ENCODE measurements at regions not wholly inside any gene's neighbourhood (a gene's known extent, or its start where the extent isn't known, plus 50 kb on each side); places are given as distances from the start of the nearest gene placed in this dataset.

- Histone ChIP-seq H3K4me3 (ENCODE audit: control extremely low read depth in 1 of 5, extremely low read depth in 1 of 5, insufficient read depth in 1 of 5, low read depth in 2 of 5, low read length in 4 of 5) (no peak overlapping the region), H3K27ac (ENCODE audit: low read length in 2 of 2) (no peak overlapping the region), H3K4me1 (ENCODE audit: control insufficient read depth in 2 of 2, insufficient read depth in 2 of 2, low read length in 2 of 2) (no peaks in the 10 kb centered on the region), H4K20me1 (ENCODE audit: control insufficient read depth, insufficient read depth, low read length, poor library complexity, severe bottlenecking) (no peaks in the 10 kb centered on the region), H3K4me2 (replicated peaks; ENCODE audit: low read depth, low read length, poor library complexity, severe bottlenecking) (no peak overlapping the region), H3K79me2 (ENCODE audit: control insufficient read depth, insufficient read depth, low read length) (no peaks in the 10 kb centered on the region), H3K27me3 (replicated peaks in 1 of 4; ENCODE audit: control extremely low read depth in 1 of 4, control insufficient read depth in 3 of 4, insufficient read depth in 4 of 4, low read length in 3 of 4) (peaks cover 0 to 4% (median 0%) of the 10 kb centered on the region in 4 experiments), H3K9ac (ENCODE audit: low read length) (no peak overlapping the region), H2AFZ (ENCODE audit: insufficient read depth, low read depth, low read length, poor library complexity, severe bottlenecking) (no peak overlapping the region), H3K9me3 (ENCODE audit: control extremely low read depth in 1 of 3, control insufficient read depth in 2 of 3, insufficient read depth in 1 of 3, low read length in 2 of 3) (peaks cover 0 to 3% (median 0%) of the 10 kb centered on the region in 3 donors), H3K36me3 (replicated peaks in 1 of 2; ENCODE audit: control extremely low read depth in 1 of 2, control insufficient read depth in 1 of 2, extremely low read depth in 1 of 2, insufficient read depth in 2 of 2, low read length in 1 of 2) (no peaks in the 10 kb centered on the region)
- H3K4me1 Mint-ChIP-seq, result no peaks in the 10 kb centered on the region
- WGBS (ENCODE audit: insufficient coverage), result 53% methylated on average over 6 of the region's 9 CpGs
- peaks cover 29% of the 10 kb centered on the region for H3K27me3 Mint-ChIP-seq
- ChIA-PET CTCF (no interaction called here), POLR2A (no interaction called here)
- intact Hi-C loops (cut with micrococcal nuclease), result no loop called here
- no peak overlapping the region for H3K4me3 Mint-ChIP-seq
- H3K9me3 Mint-ChIP-seq (ENCODE audit: insufficient read depth), result no peaks in the 10 kb centered on the region
- H3K27ac Mint-ChIP-seq, result no peak overlapping the region
- ATAC-seq (ENCODE audit: low read depth), result no peak
- no peak for DNase-seq
- TF ChIP-seq EZH2 (IDR thresholded peaks at IDR 0.05; ENCODE audit: borderline replicate concordance, insufficient read depth, low read depth, low read length, poor library complexity, severe bottlenecking), result no peak
Measured at GRCh38 chr1:14113271-14113670, 413.3 kb downstream of the PRDM2 start.

- H3K9me3 Mint-ChIP-seq (ENCODE audit: insufficient read depth), result no peaks in the 10 kb centered on the region
- no peaks in the 10 kb centered on the region for H3K36me3 ChIP-seq (replicated peaks in 1 of 2; ENCODE audit: control extremely low read depth in 1 of 2, control insufficient read depth in 1 of 2, extremely low read depth in 1 of 2, insufficient read depth in 2 of 2, low read length in 1 of 2)
- peaks cover 32% of the 10 kb centered on the region for H3K27me3 Mint-ChIP-seq
- H3K79me2 ChIP-seq (ENCODE audit: control insufficient read depth, insufficient read depth, low read length), result no peaks in the 10 kb centered on the region
- intact Hi-C loops (cut with micrococcal nuclease), result no loop called here
- H3K4me1 Mint-ChIP-seq, result no peaks in the 10 kb centered on the region
- POLR2A ChIA-PET, result no interaction called here
- H3K4me1 ChIP-seq (ENCODE audit: control insufficient read depth in 2 of 2, insufficient read depth in 2 of 2, low read length in 2 of 2), result no peaks in the 10 kb centered on the region
- peaks cover 0 to 3% (median 0%) of the 10 kb centered on the region in 3 donors for H3K9me3 ChIP-seq (ENCODE audit: control extremely low read depth in 1 of 3, control insufficient read depth in 2 of 3, insufficient read depth in 1 of 3, low read length in 2 of 3)
- 27% methylated on average over 14 of the region's 15 CpGs for WGBS (ENCODE audit: insufficient coverage)
- TF ChIP-seq EZH2 (IDR thresholded peaks at IDR 0.05; ENCODE audit: borderline replicate concordance, insufficient read depth, low read depth, low read length, poor library complexity, severe bottlenecking), result no peak
- no peak for TF ChIP-seq CTCF (IDR thresholded peaks at IDR 0.05)
- H3K9ac ChIP-seq (ENCODE audit: low read length), result no peak overlapping the region
- H3K27me3 ChIP-seq (replicated peaks in 1 of 4; ENCODE audit: control extremely low read depth in 1 of 4, control insufficient read depth in 3 of 4, insufficient read depth in 4 of 4, low read length in 3 of 4), result peaks cover 0 to 4% (median 0%) of the 10 kb centered on the region in 4 experiments
- H3K27ac ChIP-seq (ENCODE audit: low read length in 2 of 2), result no peak overlapping the region
- DNase-seq (no peak), ATAC-seq (ENCODE audit: low read depth) (no peak)
- no peak overlapping the region for H2AFZ ChIP-seq (ENCODE audit: insufficient read depth, low read depth, low read length, poor library complexity, severe bottlenecking)
- no peak overlapping the region for H3K27ac Mint-ChIP-seq
- H3K4me2 ChIP-seq (replicated peaks; ENCODE audit: low read depth, low read length, poor library complexity, severe bottlenecking), result no peak overlapping the region
- CTCF ChIA-PET, result no interaction called here
- H3K4me3 Mint-ChIP-seq, result no peak overlapping the region
- no peaks in the 10 kb centered on the region for H4K20me1 ChIP-seq (ENCODE audit: control insufficient read depth, insufficient read depth, low read length, poor library complexity, severe bottlenecking)
- H3K4me3 ChIP-seq (ENCODE audit: control extremely low read depth in 1 of 5, extremely low read depth in 1 of 5, insufficient read depth in 1 of 5, low read depth in 2 of 5, low read length in 4 of 5), result no peak overlapping the region
Measured at GRCh38 chr1:14113841-14114567, 414.0 kb downstream of the PRDM2 start.

Measured in B cell (primary cell).